ENCODE measurements at regions not wholly inside any gene's neighbourhood (a gene's known extent, or its start where the extent isn't known, plus 50 kb on each side); places are given as distances from the start of the nearest gene placed in this dataset.

GRCh38 chr9:135004772-135005171 is 82.7 kb upstream of the OLFM1 start:
- Histone ChIP-seq H3K27ac (no peak overlapping the region), H3K4me3 (no peak overlapping the region)

- no peak overlapping the region for H3K4me3 ChIP-seq
- no peak overlapping the region for H3K27ac ChIP-seq
Observed at GRCh38 chr9:135006911-135007570, 80.4 kb upstream of the OLFM1 start.

GRCh38 chr9:135007601-135008000 is 79.9 kb upstream of the OLFM1 start:
- no peak overlapping the region for H3K4me3 ChIP-seq
- H3K27ac ChIP-seq: no peak overlapping the region

- no peak overlapping the region for H3K27ac ChIP-seq
Observed at GRCh38 chr9:135008416-135008815, 79.1 kb upstream of the OLFM1 start.

GRCh38 chr9:135009051-135009560 is 78.4 kb upstream of the OLFM1 start:
- no peak overlapping the region for H3K4me3 ChIP-seq
- H3K27ac ChIP-seq: no peak overlapping the region

More at GRCh38 chr9:135008416-135008815, 79.1 kb upstream of the OLFM1 start:
- H3K4me3 ChIP-seq: no peak overlapping the region

- Histone ChIP-seq H3K4me3 (no peak overlapping the region), H3K27ac (no peak overlapping the region)
Observed at GRCh38 chr9:135009794-135010585, 77.5 kb upstream of the OLFM1 start.

GRCh38 chr9:135010586-135010860 is 76.9 kb upstream of the OLFM1 start:
- H3K27ac ChIP-seq: no peak overlapping the region
- H3K4me3 ChIP-seq: no peak overlapping the region

GRCh38 chr9:135010921-135011320 is 76.5 kb upstream of the OLFM1 start:
- H3K4me3 ChIP-seq: no peak overlapping the region
- no peak overlapping the region for H3K27ac ChIP-seq

GRCh38 chr9:135012166-135012565 is 75.3 kb upstream of the OLFM1 start:
- H3K27ac ChIP-seq: no peak overlapping the region
- no peak overlapping the region for H3K4me3 ChIP-seq

- H3K27ac ChIP-seq: no peak overlapping the region
Observed at GRCh38 chr9:135014311-135015010, 73.0 kb upstream of the OLFM1 start.

GRCh38 chr9:135015096-135015495 is 72.4 kb upstream of the OLFM1 start:
- no peak overlapping the region for H3K27ac ChIP-seq
- H3K4me3 ChIP-seq: no peak overlapping the region

More at GRCh38 chr9:135014311-135015010, 73.0 kb upstream of the OLFM1 start:
- no peak overlapping the region for H3K4me3 ChIP-seq

- Histone ChIP-seq H3K27ac (no peak overlapping the region), H3K4me3 (no peak overlapping the region)
Observed at GRCh38 chr9:135015565-135015964, 71.9 kb upstream of the OLFM1 start.

GRCh38 chr9:135016037-135016640 is 71.3 kb upstream of the OLFM1 start:
- H3K27ac ChIP-seq: no peak overlapping the region
- H3K4me3 ChIP-seq: no peak overlapping the region

- no peak overlapping the region for H3K4me3 ChIP-seq
- no peak overlapping the region for H3K27ac ChIP-seq
Observed at GRCh38 chr9:135016876-135017275, 70.6 kb upstream of the OLFM1 start.

- H3K4me3 ChIP-seq: no peak overlapping the region
- no peak overlapping the region for H3K27ac ChIP-seq
Observed at GRCh38 chr9:135017899-135018298, 69.6 kb upstream of the OLFM1 start.

- H3K27ac ChIP-seq: no peak overlapping the region
- no peak overlapping the region for H3K4me3 ChIP-seq
Observed at GRCh38 chr9:135018306-135018915, 69.1 kb upstream of the OLFM1 start.

GRCh38 chr9:135019224-135019623 is 68.2 kb upstream of the OLFM1 start:
- no peak overlapping the region for H3K4me3 ChIP-seq
- H3K27ac ChIP-seq: no peak overlapping the region

- Histone ChIP-seq H3K27ac (no peak overlapping the region), H3K4me3 (no peak overlapping the region)
Observed at GRCh38 chr9:135020481-135021392, 66.7 kb upstream of the OLFM1 start.

GRCh38 chr9:135021393-135021789 is 66.1 kb upstream of the OLFM1 start:
- no peak overlapping the region for H3K27ac ChIP-seq
- H3K4me3 ChIP-seq: no peak overlapping the region
